IMR-90 (cell line): ENCODE measurements at regions not wholly inside any gene's neighbourhood (a gene's known extent, or its start where the extent isn't known, plus 50 kb on each side); places are given as distances from the start of the nearest gene placed in this dataset.

Experiments
- ATAC-seq: fragments of 200-7000 bp; cut with Tn5 transposase; 2 replicates; pipeline ENCODE4 v1.9.1; 2020; ENCODE audit warnings: low read depth, mild to moderate bottlenecking, moderate library complexity
- BruUV-seq: library from RNA; stranded (reverse); fragments of 400-500 nt; replicated peaks from 2 replicates; lab custom pipeline; 2021; lab: Mats Ljungman, UMichigan
- CTCF ChIA-PET: fragments of 300-600 bp; formaldehyde crosslinking; extraction: SDS; loops from one replicate; lab custom pipeline; 2021; ENCODE audit warnings: antibody characterized with exemption; lab: Yijun Ruan, JAX
- POLR2A ChIA-PET: fragments of 300-600 bp; sonication (Branson Sonifier 250); formaldehyde crosslinking; loops from one replicate; lab custom pipeline; 2022; ENCODE audit warnings: antibody characterized with exemption; ENCODE audit not compliant: unreplicated experiment; lab: Charles Lee
- DNase-seq: peaks from one replicate; pipeline ENCODE4 v3.0.0; 2013
- H2AFZ ChIP-seq: replicated peaks from 2 replicates; pipeline ENCODE3; 2013; ENCODE audit warnings: low read length, mild to moderate bottlenecking; ENCODE audit not compliant: poor library complexity
- H2AK5ac ChIP-seq: 2 replicates; pipeline ENCODE4 v1.6.1; 2013; ENCODE audit warnings: low read depth, low read length, inconsistent platforms
- H2AK9ac ChIP-seq: replicated peaks from 2 replicates; pipeline ENCODE3; 2013; ENCODE audit warnings: mild to moderate bottlenecking, low read depth, low read length, moderate library complexity; ENCODE audit not compliant: poor library complexity
- H2BK120ac ChIP-seq: 2 replicates; pipeline ENCODE4 v1.6.1; 2013; ENCODE audit warnings: low read depth, low read length, inconsistent platforms
- H2BK15ac ChIP-seq: 3 replicates; pipeline ENCODE4 v1.6.1; 2013; ENCODE audit warnings: low read depth, low read length, inconsistent platforms
- H2BK20ac ChIP-seq: 2 replicates; pipeline ENCODE4 v1.6.1; 2013; ENCODE audit warnings: low read depth, mild to moderate bottlenecking, inconsistent platforms, low read length, moderate library complexity
- H2BK5ac ChIP-seq: 2 replicates; pipeline ENCODE4 v1.6.1; 2013; ENCODE audit warnings: mild to moderate bottlenecking, low read depth, low read length, inconsistent platforms; ENCODE audit not compliant: poor library complexity, severe bottlenecking
- H3K14ac ChIP-seq: replicated peaks from 2 replicates; pipeline ENCODE4 v1.6.1; 2013; ENCODE audit warnings: low read depth, low read length, inconsistent platforms
- H3K18ac ChIP-seq: 2 replicates; pipeline ENCODE4 v1.6.1; 2013; ENCODE audit warnings: low read depth, low read length, control low read depth
- H3K23ac ChIP-seq: 2 replicates; pipeline ENCODE4 v1.6.1; 2013; ENCODE audit warnings: low read depth, low read length, inconsistent platforms
- H3K27ac ChIP-seq: 2 replicates; pipeline ENCODE4 v1.5.1; 2013; ENCODE audit warnings: mild to moderate bottlenecking, control low read depth, low read length; ENCODE audit not compliant: insufficient read depth
- H3K27me3 ChIP-seq: 2 replicates; pipeline ENCODE4 v1.6.1; 2013; ENCODE audit warnings: low read length; ENCODE audit not compliant: control insufficient read depth, insufficient read depth
- H3K36me3 ChIP-seq: 2 replicates; pipeline ENCODE4 v1.6.1; 2013; ENCODE audit warnings: low read length, mixed read lengths; ENCODE audit not compliant: control insufficient read depth, insufficient read depth
- H3K4ac ChIP-seq: 2 replicates; pipeline ENCODE4 v1.6.1; 2013; ENCODE audit warnings: low read depth, low read length, inconsistent platforms
- H3K4me1 ChIP-seq: 2 replicates; pipeline ENCODE4 v1.6.1; 2013; ENCODE audit warnings: low read length, mixed read lengths; ENCODE audit not compliant: control insufficient read depth, insufficient read depth
- H3K4me2 ChIP-seq: 2 replicates; pipeline ENCODE4 v1.6.1; 2013; ENCODE audit warnings: low read depth, mild to moderate bottlenecking, control low read depth, low read length, moderate library complexity
- H3K4me3 ChIP-seq: 2 replicates; pipeline ENCODE4 v1.5.1; 2013; ENCODE audit warnings: low read depth, mild to moderate bottlenecking, control low read depth, low read length, moderate library complexity; ENCODE audit not compliant: insufficient read depth
- H3K56ac ChIP-seq: 2 replicates; pipeline ENCODE4 v1.6.1; 2013; ENCODE audit warnings: low read length, inconsistent platforms; ENCODE audit not compliant: insufficient read depth; ENCODE audit errors: extremely low read depth
- H3K79me1 ChIP-seq, 2 experiments: 2 replicates each; pipeline ENCODE4 v1.6.1; 2013; ENCODE audit warnings: low read length in 2 of 2, inconsistent platforms in 1 of 2, low read depth in 1 of 2
- H3K9ac ChIP-seq: 2 replicates; pipeline ENCODE4 v1.6.1; 2013; ENCODE audit warnings: low read depth, low read length, control low read depth
- H3K9me1 ChIP-seq: 2 replicates; pipeline ENCODE4 v1.6.1; 2013; ENCODE audit warnings: low read length, inconsistent platforms; ENCODE audit not compliant: insufficient read depth
- H3K9me3 ChIP-seq: 2 replicates; pipeline ENCODE4 v1.6.1; 2013; ENCODE audit warnings: low read length; ENCODE audit not compliant: control insufficient read depth, insufficient read depth
- H4K20me1 ChIP-seq: 2 replicates; pipeline ENCODE4 v1.6.1; 2013; ENCODE audit warnings: low read length, inconsistent platforms; ENCODE audit not compliant: insufficient read depth
- H4K5ac ChIP-seq: 2 replicates; pipeline ENCODE4 v1.6.1; 2013; ENCODE audit warnings: mild to moderate bottlenecking, low read depth, low read length, control low read depth
- H4K8ac ChIP-seq, 2 experiments: 2 replicates each; pipeline ENCODE4 v1.6.1; 2013; ENCODE audit warnings: low read depth in 2 of 2, low read length in 2 of 2, control low read depth in 1 of 2, inconsistent platforms in 1 of 2
- H4K91ac ChIP-seq: 2 replicates; pipeline ENCODE4 v1.6.1; 2013; ENCODE audit warnings: low read depth, low read length, inconsistent platforms; ENCODE audit not compliant: insufficient read depth
- BHLHE40 ChIP-seq: fragments of 150-350 bp; IDR thresholded peaks from 2 replicates; pipeline ENCODE4 v1.6.1; 2016; ENCODE audit warnings: mild to moderate bottlenecking, low read depth, low read length
- CEBPB ChIP-seq: IDR thresholded peaks from 2 replicates; pipeline ENCODE4 v1.6.1; 2012; ENCODE audit warnings: low read depth, low read length, improper control_type of control experiment
- CHD1 ChIP-seq: IDR thresholded peaks from 2 replicates; pipeline ENCODE4 v1.6.1; 2012; ENCODE audit warnings: low read depth, low read length, improper control_type of control experiment
- MAFK ChIP-seq: IDR thresholded peaks from 2 replicates; pipeline ENCODE4 v1.6.1; 2012; ENCODE audit warnings: low read depth, low read length, improper control_type of control experiment
- NFE2L2 ChIP-seq: fragments of 150-350 bp; IDR thresholded peaks from 2 replicates; pipeline ENCODE4 v1.6.1; 2016; ENCODE audit warnings: low read depth, mild to moderate bottlenecking, low read length
- POLR2A ChIP-seq: IDR thresholded peaks from 2 replicates; pipeline ENCODE4 v1.6.1; 2012; ENCODE audit warnings: mild to moderate bottlenecking, low read depth, low read length
- RAD21 ChIP-seq: IDR thresholded peaks from 2 replicates; pipeline ENCODE4 v1.6.1; 2012; ENCODE audit warnings: low read length, improper control_type of control experiment
- RCOR1 ChIP-seq: IDR thresholded peaks from 2 replicates; pipeline ENCODE4 v1.6.1; 2012; ENCODE audit warnings: mild to moderate bottlenecking, low read length, improper control_type of control experiment; ENCODE audit not compliant: insufficient replicate concordance
- RFX5 ChIP-seq: IDR thresholded peaks from 2 replicates; pipeline ENCODE4 v1.8.0; 2012; ENCODE audit warnings: low read depth, mild to moderate bottlenecking, low read length, moderate library complexity
- SMC3 ChIP-seq: fragments of 150-350 bp; IDR thresholded peaks from 2 replicates; pipeline ENCODE4 v1.6.1; 2016; ENCODE audit warnings: low read depth, mild to moderate bottlenecking, antibody characterized with exemption, low read length, moderate library complexity
- dilution Hi-C: fragments of 300-500 bp; cut with HindIII; formaldehyde crosslinking; loops from one replicate; pipeline ENCODE4 v1.14.3; 2018; ENCODE audit warnings: low sequenced_read_pairs; ENCODE audit not compliant: unreplicated experiment
- in situ Hi-C: fragments of 300-500 bp; cut with MboI; formaldehyde crosslinking; loops from 3 replicates; pipeline ENCODE4 v1.14.3; 2019; ENCODE audit warnings: low sequenced_read_pairs, inconsistent platforms, mixed read lengths
- intact Hi-C: fragments of 100-400 bp; cut with micrococcal nuclease; formaldehyde crosslinking; loops from 2 replicates; pipeline ENCODE4 v1.10.0; 2022
- TF ChIP-seq, protein P1 (sequence below): fragments of 150-350 bp; IDR thresholded peaks from 2 replicates; pipeline ENCODE4 v1.6.1; 2017; ENCODE audit warnings: mild to moderate bottlenecking, antibody characterized with exemption, low read length, low read depth

- no peak overlapping the region for H4K8ac ChIP-seq
- no peaks in the 10 kb centered on the region; the same call in 1 of the 2 replicates for H3K9me3 ChIP-seq
- dilution Hi-C loops (no loop called here), in situ Hi-C loops (no loop called here), intact Hi-C loops (no loop called here)
- H3K4me2 ChIP-seq: no peak overlapping the region
- H3K14ac ChIP-seq: no peak overlapping the region
- H3K23ac ChIP-seq: no peak overlapping the region
- no peak overlapping the region for H2AK9ac ChIP-seq
- no TSS peak for BruUV-seq
- ChIA-PET CTCF (no interaction called here), POLR2A (no interaction called here)
- no peak overlapping the region for H2BK15ac ChIP-seq
- H3K18ac ChIP-seq: no peak overlapping the region
- H3K56ac ChIP-seq: no peak overlapping the region
- no peak overlapping the region for H3K4me3 ChIP-seq
- no peaks in the 10 kb centered on the region for H3K36me3 ChIP-seq
- H2AK5ac ChIP-seq: no peak overlapping the region
- no peak overlapping the region for H3K9ac ChIP-seq
- H4K91ac ChIP-seq: no peak overlapping the region
- no peaks in the 10 kb centered on the region for H3K9me1 ChIP-seq
- H3K4ac ChIP-seq: no peak overlapping the region
- no peak overlapping the region for H4K5ac ChIP-seq
- H3K27me3 ChIP-seq: no peaks in the 10 kb centered on the region
- no peak overlapping the region for H3K27ac ChIP-seq
- no peak overlapping the region for H2AFZ ChIP-seq
- no peaks in the 10 kb centered on the region for H3K79me1 ChIP-seq
- no peak for TF ChIP-seq NFE2L2
- no peak for TF ChIP-seq MAFK
- no peak for TF ChIP-seq POLR2A
- TF ChIP-seq, protein P1, sequence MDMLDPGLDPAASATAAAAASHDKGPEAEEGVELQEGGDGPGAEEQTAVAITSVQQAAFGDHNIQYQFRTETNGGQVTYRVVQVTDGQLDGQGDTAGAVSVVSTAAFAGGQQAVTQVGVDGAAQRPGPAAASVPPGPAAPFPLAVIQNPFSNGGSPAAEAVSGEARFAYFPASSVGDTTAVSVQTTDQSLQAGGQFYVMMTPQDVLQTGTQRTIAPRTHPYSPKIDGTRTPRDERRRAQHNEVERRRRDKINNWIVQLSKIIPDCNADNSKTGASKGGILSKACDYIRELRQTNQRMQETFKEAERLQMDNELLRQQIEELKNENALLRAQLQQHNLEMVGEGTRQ: no peak
- no peak for TF ChIP-seq SMC3
- no peak for TF ChIP-seq RAD21
- no peak for TF ChIP-seq CEBPB
- TF ChIP-seq CHD1: no peak
- TF ChIP-seq BHLHE40: no peak
- no peak for TF ChIP-seq RFX5
- TF ChIP-seq RCOR1: no peak
- H4K20me1 ChIP-seq: no peaks in the 10 kb centered on the region
- H2BK5ac ChIP-seq: no peak overlapping the region
- ATAC-seq (no peak), DNase-seq (no peak)
- no peak overlapping the region for H2BK120ac ChIP-seq
- H2BK20ac ChIP-seq: no peak overlapping the region
- no peaks in the 10 kb centered on the region for H3K4me1 ChIP-seq
Observed at GRCh38 chr14:40760704-40761103, 846.0 kb upstream of the LRFN5 start.
